ENCODE measurements at regions not wholly inside any gene's neighbourhood (a gene's known extent, or its start where the extent isn't known, plus 50 kb on each side); places are given as distances from the start of the nearest gene placed in this dataset.

DNA sequence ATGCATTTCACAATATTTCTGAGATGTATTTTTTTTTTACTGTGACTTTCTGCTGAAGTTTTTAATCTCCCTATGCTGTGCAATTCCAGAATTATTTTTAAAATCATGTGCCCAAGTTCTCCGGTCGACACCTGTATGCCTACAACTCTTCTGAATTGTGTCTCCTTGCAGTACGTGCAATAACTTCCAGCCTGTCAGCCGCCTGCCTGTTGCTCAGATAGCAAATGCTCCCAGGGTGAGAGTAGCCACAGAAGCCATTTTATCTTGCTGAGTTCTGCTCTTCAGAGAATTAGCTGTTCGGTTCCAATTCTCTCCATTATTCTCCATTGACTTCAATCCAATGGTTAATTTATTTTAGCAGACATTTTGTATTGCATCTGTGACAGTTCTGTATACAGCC is 188.3 kb downstream of the CDC14C start:
- POLR2A ChIA-PET (ENCODE audit: unreplicated experiment): no interaction called here
- no peaks in the 10 kb centered on the region for H4K20me1 ChIP-seq (ENCODE audit: insufficient read depth)
- TF ChIP-seq EZH2 (IDR thresholded peaks at IDR 0.05; ENCODE audit: low read depth): no peak
- TF ChIP-seq, protein P1, sequence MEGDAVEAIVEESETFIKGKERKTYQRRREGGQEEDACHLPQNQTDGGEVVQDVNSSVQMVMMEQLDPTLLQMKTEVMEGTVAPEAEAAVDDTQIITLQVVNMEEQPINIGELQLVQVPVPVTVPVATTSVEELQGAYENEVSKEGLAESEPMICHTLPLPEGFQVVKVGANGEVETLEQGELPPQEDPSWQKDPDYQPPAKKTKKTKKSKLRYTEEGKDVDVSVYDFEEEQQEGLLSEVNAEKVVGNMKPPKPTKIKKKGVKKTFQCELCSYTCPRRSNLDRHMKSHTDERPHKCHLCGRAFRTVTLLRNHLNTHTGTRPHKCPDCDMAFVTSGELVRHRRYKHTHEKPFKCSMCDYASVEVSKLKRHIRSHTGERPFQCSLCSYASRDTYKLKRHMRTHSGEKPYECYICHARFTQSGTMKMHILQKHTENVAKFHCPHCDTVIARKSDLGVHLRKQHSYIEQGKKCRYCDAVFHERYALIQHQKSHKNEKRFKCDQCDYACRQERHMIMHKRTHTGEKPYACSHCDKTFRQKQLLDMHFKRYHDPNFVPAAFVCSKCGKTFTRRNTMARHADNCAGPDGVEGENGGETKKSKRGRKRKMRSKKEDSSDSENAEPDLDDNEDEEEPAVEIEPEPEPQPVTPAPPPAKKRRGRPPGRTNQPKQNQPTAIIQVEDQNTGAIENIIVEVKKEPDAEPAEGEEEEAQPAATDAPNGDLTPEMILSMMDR (conservative IDR thresholded peaks at IDR 0.05): no peak
- no peak overlapping the region for H3K27ac ChIP-seq
- no TSS peak for BruUV-seq (replicated peaks)
- intact Hi-C loops (cut with micrococcal nuclease; ENCODE audit: unreplicated experiment): no loop called here
- no peaks in the 10 kb centered on the region for H3K9me3 ChIP-seq (ENCODE audit: insufficient read depth, low read depth)
- no peaks in the 10 kb centered on the region for H3K4me1 ChIP-seq (replicated peaks; ENCODE audit: insufficient read depth)
- H3K27me3 ChIP-seq (ENCODE audit: insufficient read depth, low read depth): no peaks in the 10 kb centered on the region
- CTCF ChIA-PET: no interaction called here
- no peaks in the 10 kb centered on the region for H3F3A ChIP-seq (ENCODE audit: insufficient read depth, low read depth)
- H3K36me3 ChIP-seq (ENCODE audit: low read depth): no peaks in the 10 kb centered on the region
- H3K79me2 ChIP-seq (ENCODE audit: low read depth): no peaks in the 10 kb centered on the region
- no peak for DNase-seq
- no peak overlapping the region for H3K4me3 ChIP-seq
- H2AFZ ChIP-seq: no peak overlapping the region
- 0 out of 2 replicates have a peak, but pooled peaks cover 2% of the 10 kb centered on the region for H3K9me2 ChIP-seq (ENCODE audit: insufficient read depth)
- H3K4me2 ChIP-seq: no peak overlapping the region

DNA sequence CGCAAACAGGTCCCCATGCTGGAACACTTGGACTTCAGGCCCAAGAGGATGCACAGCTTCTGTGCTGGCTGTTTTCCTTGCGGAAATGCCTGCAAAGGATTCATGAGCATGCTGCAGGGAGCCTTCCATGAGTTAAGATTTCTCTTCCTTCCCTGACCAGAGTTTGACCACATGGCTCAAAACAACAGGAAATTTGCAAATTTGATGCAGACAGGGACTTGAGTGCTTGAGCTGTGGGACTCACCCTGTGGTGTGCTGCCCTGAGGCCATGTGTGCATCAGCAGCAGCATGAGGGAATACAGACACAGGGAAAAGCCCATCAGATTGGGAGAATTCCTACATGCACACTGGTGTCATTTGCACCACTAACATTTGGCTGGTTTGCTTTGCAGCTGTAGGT is 195.4 kb downstream of the CDC14C start:
- TF ChIP-seq, protein P1 (conservative IDR thresholded peaks at IDR 0.05): no peak
- no peak for TF ChIP-seq EZH2 (IDR thresholded peaks at IDR 0.05; ENCODE audit: low read depth)
- H3K27me3 ChIP-seq (ENCODE audit: insufficient read depth, low read depth): no peaks in the 10 kb centered on the region
- no peak for DNase-seq
- CTCF ChIA-PET: no interaction called here
- intact Hi-C loops (cut with micrococcal nuclease; ENCODE audit: unreplicated experiment): no loop called here
- no peaks in the 10 kb centered on the region for H3K4me1 ChIP-seq (replicated peaks; ENCODE audit: insufficient read depth)
- no peaks in the 10 kb centered on the region for H3K36me3 ChIP-seq (ENCODE audit: low read depth)
- POLR2A ChIA-PET (ENCODE audit: unreplicated experiment): no interaction called here
- no peaks in the 10 kb centered on the region for H3F3A ChIP-seq (ENCODE audit: insufficient read depth, low read depth)
- H3K79me2 ChIP-seq (ENCODE audit: low read depth): no peaks in the 10 kb centered on the region
- no peak overlapping the region for H3K4me2 ChIP-seq
- BruUV-seq (replicated peaks): no TSS peak
- H2AFZ ChIP-seq: no peak overlapping the region
- H4K20me1 ChIP-seq (ENCODE audit: insufficient read depth): no peaks in the 10 kb centered on the region; the same call in 1 of the 2 replicates
- no peak overlapping the region for H3K4me3 ChIP-seq
- H3K27ac ChIP-seq: no peak overlapping the region
- no peaks in the 10 kb centered on the region for H3K9me2 ChIP-seq (ENCODE audit: insufficient read depth)
- H3K9me3 ChIP-seq (ENCODE audit: insufficient read depth, low read depth): no peaks in the 10 kb centered on the region

DNA sequence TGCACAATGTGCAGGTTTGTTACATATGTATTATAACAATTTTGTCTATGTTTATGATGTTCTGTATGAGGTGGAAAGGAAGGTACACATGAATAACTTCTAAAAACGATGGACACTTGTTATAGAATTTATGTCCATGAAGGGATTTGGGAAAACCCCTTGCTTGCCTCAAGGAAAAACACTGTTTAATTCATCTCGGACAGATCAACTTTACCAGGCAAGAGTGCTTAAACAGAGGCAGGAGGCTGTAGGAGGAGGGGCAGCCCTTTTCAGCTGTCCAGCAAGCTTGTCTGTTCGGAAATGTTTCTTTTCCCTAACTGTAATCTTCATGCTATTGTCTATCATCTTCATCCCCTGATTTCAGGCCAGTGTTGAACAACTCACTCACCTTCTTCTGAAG is 200.9 kb downstream of the CDC14C start:
- POLR2A ChIA-PET (ENCODE audit: unreplicated experiment): no interaction called here

More for the DNA sequence above, 200.9 kb downstream of the CDC14C start:
- H4K20me1 ChIP-seq (ENCODE audit: insufficient read depth): no peaks in the 10 kb centered on the region
- H3F3A ChIP-seq (ENCODE audit: insufficient read depth, low read depth): no peaks in the 10 kb centered on the region
- H3K79me2 ChIP-seq (ENCODE audit: low read depth): no peaks in the 10 kb centered on the region
- no peaks in the 10 kb centered on the region for H3K36me3 ChIP-seq (ENCODE audit: low read depth)
- intact Hi-C loops (cut with micrococcal nuclease; ENCODE audit: unreplicated experiment): no loop called here
- no peak overlapping the region for H2AFZ ChIP-seq
- H3K4me3 ChIP-seq: no peak overlapping the region
- H3K4me2 ChIP-seq: no peak overlapping the region
- TF ChIP-seq, protein P1 (conservative IDR thresholded peaks at IDR 0.05): no peak
- no peak for TF ChIP-seq EZH2 (IDR thresholded peaks at IDR 0.05; ENCODE audit: low read depth)
- no peak overlapping the region for H3K27ac ChIP-seq
- no TSS peak for BruUV-seq (replicated peaks)
- H3K9me3 ChIP-seq (ENCODE audit: insufficient read depth, low read depth): peaks cover 5% of the 10 kb centered on the region; the same call in 1 of the 2 replicates
- H3K4me1 ChIP-seq (replicated peaks; ENCODE audit: insufficient read depth): no peaks in the 10 kb centered on the region
- no peaks in the 10 kb centered on the region for H3K9me2 ChIP-seq (ENCODE audit: insufficient read depth)
- no peak for DNase-seq
- CTCF ChIA-PET: no interaction called here
- no peaks in the 10 kb centered on the region for H3K27me3 ChIP-seq (ENCODE audit: insufficient read depth, low read depth)

Data from PC-9 (cell line).